ENCODE measurements at regions not wholly inside any gene's neighbourhood (a gene's known extent, or its start where the extent isn't known, plus 50 kb on each side); places are given as distances from the start of the nearest gene placed in this dataset.

GRCh38 chr7:68143345-68143744 lies 1146.7 kb downstream of the TYW1 start:
- H3K9me3 ChIP-seq = peaks cover 0 to 20% (median 16%) of the 10 kb centered on the region in 3 donors
- no peak overlapping the region for H3K4me3 ChIP-seq
- DNase-seq = no peak
- TF ChIP-seq POLR2A (IDR thresholded peaks at IDR 0.05) = no peak
- TF ChIP-seq CTCF (IDR thresholded peaks at IDR 0.05) = no peak
- H3K27me3 ChIP-seq = no peaks in the 10 kb centered on the region
- intact Hi-C loops (cut with DNase I) = no loop called here
- H3K36me3 ChIP-seq = no peaks in the 10 kb centered on the region
- no peaks in the 10 kb centered on the region for H3K4me1 ChIP-seq
- no peak overlapping the region for H3K27ac ChIP-seq

GRCh38 chr7:68146983-68147382 lies 1150.3 kb downstream of the TYW1 start:
- Histone ChIP-seq H3K9me3 (peaks cover 0 to 20% (median 16%) of the 10 kb centered on the region in 3 donors), H3K27me3 (no peaks in the 10 kb centered on the region), H3K36me3 (no peaks in the 10 kb centered on the region), H3K27ac (no peak overlapping the region), H3K4me3 (no peak overlapping the region), H3K4me1 (no peaks in the 10 kb centered on the region)
- WGBS, 2 donors = 38% methylated on average over 1 of the region's 1 CpG
- TF ChIP-seq CTCF (IDR thresholded peaks at IDR 0.05) = no peak
- no peak for TF ChIP-seq POLR2A (IDR thresholded peaks at IDR 0.05)
- DNase-seq = no peak
- intact Hi-C loops (cut with DNase I) = no loop called here

GRCh38 chr7:68147614-68148238 lies 1151.1 kb downstream of the TYW1 start:
- DNase-seq = no peak
- Histone ChIP-seq H3K27ac (no peak overlapping the region), H3K4me3 (no peak overlapping the region), H3K9me3 (peaks cover 0 to 18% (median 16%) of the 10 kb centered on the region in 3 donors), H3K36me3 (no peaks in the 10 kb centered on the region), H3K4me1 (no peaks in the 10 kb centered on the region), H3K27me3 (no peaks in the 10 kb centered on the region)
- 77 to 82% methylated on average over 3 of the region's 3 CpGs for WGBS, 2 donors
- intact Hi-C loops (cut with DNase I) = no loop called here
- TF ChIP-seq POLR2A (IDR thresholded peaks at IDR 0.05) = no peak
- TF ChIP-seq CTCF (IDR thresholded peaks at IDR 0.05) = no peak

- 47 to 51% methylated on average over 2 of the region's 2 CpGs for WGBS, 2 donors
- Histone ChIP-seq H3K36me3 (no peaks in the 10 kb centered on the region), H3K27me3 (no peaks in the 10 kb centered on the region), H3K4me3 (no peak overlapping the region), H3K4me1 (no peaks in the 10 kb centered on the region), H3K27ac (no peak overlapping the region), H3K9me3 (peaks cover 0 to 11% (median 11%) of the 10 kb centered on the region in 3 donors)
- DNase-seq = no peak
- intact Hi-C loops (cut with DNase I) = no loop called here
- TF ChIP-seq POLR2A (IDR thresholded peaks at IDR 0.05) (no peak), CTCF (IDR thresholded peaks at IDR 0.05) (no peak)
Measured at GRCh38 chr7:68148440-68148839, 1151.8 kb downstream of the TYW1 start.

- H3K9me3 ChIP-seq = no peaks in the 10 kb centered on the region
- DNase-seq = no peak
- H3K4me1 ChIP-seq = no peaks in the 10 kb centered on the region
- H3K4me3 ChIP-seq = no peak overlapping the region
- no peaks in the 10 kb centered on the region for H3K36me3 ChIP-seq
- intact Hi-C loops (cut with DNase I) = no loop called here
- H3K27me3 ChIP-seq = no peaks in the 10 kb centered on the region
- WGBS, 2 donors = 65 to 72% methylated on average over 2 of the region's 2 CpGs
- H3K27ac ChIP-seq = no peak overlapping the region
- no peak for TF ChIP-seq CTCF (IDR thresholded peaks at IDR 0.05)
- no peak for TF ChIP-seq POLR2A (IDR thresholded peaks at IDR 0.05)
Measured at GRCh38 chr7:68152205-68152604, 1155.6 kb downstream of the TYW1 start.
